ENCODE measurements at regions not wholly inside any gene's neighbourhood (a gene's known extent, or its start where the extent isn't known, plus 50 kb on each side); places are given as distances from the start of the nearest gene placed in this dataset.
A peak's percentile ranks its signal among the peaks of the same experiment; 100 is the strongest.
"Not testable (repeated sequence)": the region's sequence is repeated elsewhere in the genome, so short reads cannot be mapped to it uniquely, and the experiment has no call there.

DNA sequence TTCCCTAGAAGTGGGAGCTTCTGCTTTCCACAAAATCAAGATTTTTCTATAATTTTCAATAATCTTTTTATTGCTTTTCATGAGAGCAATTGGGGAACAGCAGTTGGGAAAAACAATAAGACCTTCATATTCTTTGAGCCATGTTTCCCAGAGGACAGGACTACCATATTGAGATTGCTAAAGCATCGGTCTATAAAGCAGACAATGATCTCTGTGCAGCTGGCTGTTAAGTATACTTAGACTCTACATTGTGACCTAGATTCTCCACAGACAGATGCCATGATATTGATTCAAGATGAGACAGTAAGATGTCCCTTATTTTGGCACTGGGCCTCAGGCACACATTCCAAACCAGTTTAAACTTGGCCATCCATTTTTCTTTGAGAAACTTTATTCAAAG lies 1178.7 kb downstream of the SUCLG1 start:
- ATAC-seq, result no peak
- Histone ChIP-seq H3K9me3 (peaks cover 0 to 7% of the 10 kb centered on the region in 2 donors), H3K36me3 (no peaks in the 10 kb centered on the region), H3K4me3 (no peak overlapping the region), H3K27me3 (no peaks in the 10 kb centered on the region), H3K4me1 (no peaks in the 10 kb centered on the region), H3K27ac (no peak overlapping the region)
- intact Hi-C loops (cut with DNase I), result no loop called here
- no peak for DNase-seq
- TF ChIP-seq, protein P1, sequence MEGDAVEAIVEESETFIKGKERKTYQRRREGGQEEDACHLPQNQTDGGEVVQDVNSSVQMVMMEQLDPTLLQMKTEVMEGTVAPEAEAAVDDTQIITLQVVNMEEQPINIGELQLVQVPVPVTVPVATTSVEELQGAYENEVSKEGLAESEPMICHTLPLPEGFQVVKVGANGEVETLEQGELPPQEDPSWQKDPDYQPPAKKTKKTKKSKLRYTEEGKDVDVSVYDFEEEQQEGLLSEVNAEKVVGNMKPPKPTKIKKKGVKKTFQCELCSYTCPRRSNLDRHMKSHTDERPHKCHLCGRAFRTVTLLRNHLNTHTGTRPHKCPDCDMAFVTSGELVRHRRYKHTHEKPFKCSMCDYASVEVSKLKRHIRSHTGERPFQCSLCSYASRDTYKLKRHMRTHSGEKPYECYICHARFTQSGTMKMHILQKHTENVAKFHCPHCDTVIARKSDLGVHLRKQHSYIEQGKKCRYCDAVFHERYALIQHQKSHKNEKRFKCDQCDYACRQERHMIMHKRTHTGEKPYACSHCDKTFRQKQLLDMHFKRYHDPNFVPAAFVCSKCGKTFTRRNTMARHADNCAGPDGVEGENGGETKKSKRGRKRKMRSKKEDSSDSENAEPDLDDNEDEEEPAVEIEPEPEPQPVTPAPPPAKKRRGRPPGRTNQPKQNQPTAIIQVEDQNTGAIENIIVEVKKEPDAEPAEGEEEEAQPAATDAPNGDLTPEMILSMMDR (IDR thresholded peaks at IDR 0.05), result no peak

DNA sequence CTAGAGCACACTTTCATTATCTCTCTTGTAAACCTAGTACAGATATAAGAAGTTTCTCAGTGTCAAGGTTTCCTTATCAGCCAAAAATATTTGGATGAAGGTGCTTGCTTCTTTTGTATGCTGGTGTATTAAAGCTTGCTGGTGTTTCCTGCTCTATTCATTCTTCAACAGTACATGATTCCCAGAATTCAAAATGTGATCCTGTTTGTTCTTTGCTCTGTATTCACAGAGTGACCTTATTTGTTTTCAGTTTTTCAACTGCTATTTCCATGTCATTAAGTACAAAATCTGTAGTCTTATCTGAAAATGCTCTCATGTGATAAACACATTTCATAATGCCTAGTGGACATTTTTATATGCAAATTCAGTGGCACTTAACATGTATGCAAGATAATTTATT lies 1185.8 kb downstream of the SUCLG1 start:
- no peaks in the 10 kb centered on the region for H3K36me3 ChIP-seq
- no peak overlapping the region for H3K27ac ChIP-seq
- DNase-seq, result no peak
- no peaks in the 10 kb centered on the region for H3K4me1 ChIP-seq
- TF ChIP-seq, protein P1 (IDR thresholded peaks at IDR 0.05), result no peak
- ATAC-seq, result no peak
- H3K27me3 ChIP-seq, result no peaks in the 10 kb centered on the region
- no peak overlapping the region for H3K4me3 ChIP-seq
- intact Hi-C loops (cut with DNase I), result no loop called here
- H3K9me3 ChIP-seq, result peaks cover 0 to 6% of the 10 kb centered on the region in 2 donors

DNA sequence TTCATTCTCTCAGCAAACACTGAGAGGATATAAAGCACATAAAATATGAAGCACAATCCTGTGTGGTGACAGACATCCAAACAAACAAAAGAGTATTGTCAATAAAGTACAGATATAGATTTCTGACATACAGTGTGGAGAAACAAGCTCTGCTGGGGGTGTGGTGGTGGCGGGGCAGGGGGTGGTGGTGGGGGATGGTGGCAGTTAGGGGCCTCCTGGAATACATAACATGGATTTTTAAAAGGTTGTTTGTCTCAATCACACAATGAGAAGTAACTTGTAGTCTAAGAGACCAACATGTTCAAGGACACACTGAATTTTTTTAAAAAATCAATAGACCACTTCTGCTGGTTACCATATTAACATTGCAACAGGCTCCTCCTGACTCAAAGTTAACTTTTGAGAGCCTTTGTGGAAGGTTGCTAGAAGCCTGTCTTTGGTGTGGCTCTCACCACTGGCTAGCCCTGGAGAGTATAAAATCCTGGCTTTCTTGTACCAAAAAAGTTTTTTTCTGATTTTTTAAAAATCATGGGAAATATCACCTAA lies 1197.4 kb downstream of the SUCLG1 start:
- ATAC-seq (no peak), DNase-seq (no peak)
- no peaks in the 10 kb centered on the region for H3K4me1 ChIP-seq
- H3K27me3 ChIP-seq, result no peaks in the 10 kb centered on the region
- TF ChIP-seq, protein P1 (IDR thresholded peaks at IDR 0.05), result no peak
- no peak overlapping the region for H3K27ac ChIP-seq
- H3K9me3 ChIP-seq, result peaks cover 0 to 3% of the 10 kb centered on the region in 2 donors
- no peaks in the 10 kb centered on the region for H3K36me3 ChIP-seq
- intact Hi-C loops (cut with DNase I), result no loop called here
- H3K4me3 ChIP-seq, result no peak overlapping the region

DNA sequence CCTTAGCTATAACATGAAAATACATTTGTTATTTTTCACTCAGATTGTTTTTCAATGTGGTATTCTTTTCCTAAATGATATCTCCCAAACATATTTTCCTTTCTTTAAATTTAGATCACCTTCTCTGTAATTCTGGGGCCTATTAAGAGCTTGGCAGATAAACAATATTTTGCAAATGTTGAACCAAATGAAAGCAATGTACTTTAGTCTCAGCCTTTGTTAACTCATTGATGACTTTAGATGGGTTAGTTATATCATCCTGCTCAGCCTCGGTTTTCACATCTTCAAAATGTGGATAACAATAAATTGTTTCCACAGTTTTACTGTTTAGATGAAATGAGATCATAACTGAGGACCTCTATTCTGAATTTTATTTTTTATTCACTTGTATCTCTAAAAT lies 1205.2 kb downstream of the SUCLG1 start:
- no peaks in the 10 kb centered on the region for H3K36me3 ChIP-seq
- ATAC-seq (no peak), DNase-seq (no peak)
- no peak overlapping the region for H3K4me3 ChIP-seq
- no peak overlapping the region for H3K27ac ChIP-seq
- H3K4me1 ChIP-seq, result no peaks in the 10 kb centered on the region
- H3K27me3 ChIP-seq, result no peaks in the 10 kb centered on the region
- H3K9me3 ChIP-seq, result peaks cover 0 to 23% of the 10 kb centered on the region in 2 donors
- TF ChIP-seq, protein P1 (IDR thresholded peaks at IDR 0.05), result no peak
- intact Hi-C loops (cut with DNase I), result no loop called here

DNA sequence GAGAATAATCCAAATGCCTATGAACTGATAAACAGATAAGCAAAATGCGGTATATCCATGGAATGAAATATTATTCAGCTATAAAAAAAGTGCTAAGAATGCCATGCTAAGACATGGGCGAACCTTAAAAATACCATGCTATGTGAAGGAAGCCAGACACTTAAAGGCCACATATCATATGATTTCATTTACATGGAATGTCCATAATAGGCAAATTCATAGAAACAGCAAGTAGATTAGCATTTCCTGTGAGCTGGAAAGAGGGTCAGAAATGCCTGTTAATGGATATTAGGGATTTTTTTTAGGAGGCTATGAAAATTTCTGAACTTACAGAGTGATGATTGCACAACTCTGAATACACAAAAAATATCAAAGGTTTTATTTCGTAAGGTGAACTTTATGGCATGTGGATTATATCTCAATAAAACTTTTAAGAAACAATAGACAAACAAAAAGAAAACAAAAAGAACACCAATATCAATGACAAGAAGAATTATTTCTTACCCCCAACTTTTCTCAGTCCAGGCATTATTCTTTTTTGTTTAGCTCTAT lies 1207.7 kb downstream of the SUCLG1 start:
- no peak for DNase-seq
- Histone ChIP-seq H3K27ac (no peak overlapping the region), H3K9me3 (peaks cover 0 to 27% of the 10 kb centered on the region in 2 donors)

DNA sequence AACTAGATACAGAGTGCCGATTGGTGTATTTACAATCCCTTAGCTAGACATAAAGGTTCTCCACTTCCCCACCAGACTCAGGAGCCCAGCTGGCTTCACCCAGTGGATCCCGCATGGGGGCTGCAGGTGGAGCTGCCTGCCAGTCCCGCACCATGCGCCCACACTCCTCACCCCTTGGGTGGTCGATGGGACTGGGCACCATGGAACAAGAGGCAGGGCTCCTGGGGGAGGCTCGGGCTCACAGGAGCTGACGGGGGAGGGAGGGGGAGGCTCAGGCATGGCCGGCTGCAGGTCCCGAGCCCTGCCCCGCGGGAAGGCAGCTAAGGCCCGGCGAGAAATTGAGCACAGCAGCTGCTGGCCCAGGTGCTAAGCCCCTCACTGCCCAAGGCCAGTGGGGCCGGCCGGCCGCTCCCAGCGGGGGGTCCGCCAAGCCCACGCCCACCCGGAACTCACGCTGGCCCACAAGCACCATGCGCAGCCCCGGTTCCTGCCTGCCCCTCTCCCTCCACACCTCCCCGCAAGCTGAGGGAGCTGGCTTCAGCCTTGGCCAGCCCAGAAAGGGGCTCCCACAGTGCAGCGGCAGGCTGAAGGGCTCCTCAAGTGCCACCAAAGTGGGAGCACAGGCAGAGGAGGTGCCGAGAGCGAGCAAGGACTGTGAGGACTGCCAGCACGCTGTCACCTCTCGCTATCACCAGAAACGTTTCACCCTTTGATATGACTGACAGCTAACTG lies 1213.1 kb downstream of the SUCLG1 start:
- H3K4me1 ChIP-seq; H3K36me3 ChIP-seq; H3K4me3 ChIP-seq; H3K27me3 ChIP-seq; ATAC-seq; intact Hi-C loops (cut with DNase I); H3K27ac ChIP-seq: not testable (repeated sequence)
- H3K9me3 ChIP-seq, result peaks cover 0 to 15% of the 10 kb centered on the region in 2 donors
- peak in 1 of 4 donors; percentile 54 for DNase-seq

More for the DNA sequence above, 1207.7 kb downstream of the SUCLG1 start:
- no peaks in the 10 kb centered on the region for H3K27me3 ChIP-seq
- no peak for ATAC-seq
- intact Hi-C loops (cut with DNase I), result no loop called here
- H3K36me3 ChIP-seq, result no peaks in the 10 kb centered on the region
- no peak overlapping the region for H3K4me3 ChIP-seq
- TF ChIP-seq, protein P1 (IDR thresholded peaks at IDR 0.05), result no peak
- H3K4me1 ChIP-seq, result no peaks in the 10 kb centered on the region

Data from left lung (tissue), 4 donors.